H4 (cell line): ENCODE measurements at regions not wholly inside any gene's neighbourhood (a gene's known extent, or its start where the extent isn't known, plus 50 kb on each side); places are given as distances from the start of the nearest gene placed in this dataset.
"Not testable (repeated sequence)": the region's sequence is repeated elsewhere in the genome, so short reads cannot be mapped to it uniquely, and the experiment has no call there.

ENCODE experiments used
- DNase-seq: peaks from one replicate; pipeline ENCODE4 v3.0.0-alpha.2; 2015; ENCODE audit warnings: low spot score

- not testable (repeated sequence) for DNase-seq
Measured at GRCh38 chr17:20633268-20634059, 53.9 kb downstream of the CDRT15L2 start.

GRCh38 chr17:20640147-20640546 is 60.6 kb downstream of the CDRT15L2 start:
- not testable (repeated sequence) for DNase-seq

GRCh38 chr17:20646661-20647272 is 67.2 kb downstream of the CDRT15L2 start:
- not testable (repeated sequence) for DNase-seq

GRCh38 chr17:20649097-20649767 is 69.7 kb downstream of the CDRT15L2 start:
- DNase-seq = not testable (repeated sequence)

- not testable (repeated sequence) for DNase-seq
Measured at GRCh38 chr17:20651022-20651421, 71.5 kb downstream of the CDRT15L2 start.

- not testable (repeated sequence) for DNase-seq
Measured at GRCh38 chr17:20651736-20652135, 72.2 kb downstream of the CDRT15L2 start.

GRCh38 chr17:20653391-20653790 is 73.9 kb downstream of the CDRT15L2 start:
- DNase-seq = not testable (repeated sequence)

- DNase-seq = peak; percentile 55
Measured at GRCh38 chr17:20654114-20654513, 74.6 kb downstream of the CDRT15L2 start.

GRCh38 chr17:20654575-20654974 is 75.1 kb downstream of the CDRT15L2 start:
- DNase-seq = not testable (repeated sequence)

- DNase-seq = peak; percentile 28
Measured at GRCh38 chr17:20665103-20665955, 85.8 kb downstream of the CDRT15L2 start.

GRCh38 chr17:20666689-20667088 is 87.2 kb downstream of the CDRT15L2 start:
- DNase-seq = not testable (repeated sequence)

GRCh38 chr17:20667712-20668111 is 88.2 kb downstream of the CDRT15L2 start:
- DNase-seq = not testable (repeated sequence)

- not testable (repeated sequence) for DNase-seq
Measured at GRCh38 chr17:20668316-20668715, 88.8 kb downstream of the CDRT15L2 start.

GRCh38 chr17:20668868-20669267 is 89.3 kb downstream of the CDRT15L2 start:
- DNase-seq = not testable (repeated sequence)

GRCh38 chr17:20670506-20670905 is 91.0 kb downstream of the CDRT15L2 start:
- not testable (repeated sequence) for DNase-seq

- not testable (repeated sequence) for DNase-seq
Measured at GRCh38 chr17:20674374-20674773, 94.8 kb downstream of the CDRT15L2 start.

GRCh38 chr17:20675707-20676106 is 96.2 kb downstream of the CDRT15L2 start:
- not testable (repeated sequence) for DNase-seq

- DNase-seq = not testable (repeated sequence)
Measured at GRCh38 chr17:20676656-20677055, 97.1 kb downstream of the CDRT15L2 start.

GRCh38 chr17:20677469-20677868 is 97.9 kb downstream of the CDRT15L2 start:
- DNase-seq = not testable (repeated sequence)

- DNase-seq = not testable (repeated sequence)
Measured at GRCh38 chr17:20678424-20678823, 98.9 kb downstream of the CDRT15L2 start.
